ENCODE measurements at regions not wholly inside any gene's neighbourhood (a gene's known extent, or its start where the extent isn't known, plus 50 kb on each side); places are given as distances from the start of the nearest gene placed in this dataset.

GRCh38 chrX:118205421-118206395 lies 89.1 kb upstream of the KLHL13 start (continued):
- TF ChIP-seq JUN (IDR thresholded peaks at IDR 0.05; ENCODE audit: low read depth, low read length) (no peak), CEBPB (IDR thresholded peaks at IDR 0.05; ENCODE audit: low read depth, low read length) (no peak)

All from H1 (cell line).